ENCODE measurements at regions not wholly inside any gene's neighbourhood (a gene's known extent, or its start where the extent isn't known, plus 50 kb on each side); places are given as distances from the start of the nearest gene placed in this dataset.

DNA sequence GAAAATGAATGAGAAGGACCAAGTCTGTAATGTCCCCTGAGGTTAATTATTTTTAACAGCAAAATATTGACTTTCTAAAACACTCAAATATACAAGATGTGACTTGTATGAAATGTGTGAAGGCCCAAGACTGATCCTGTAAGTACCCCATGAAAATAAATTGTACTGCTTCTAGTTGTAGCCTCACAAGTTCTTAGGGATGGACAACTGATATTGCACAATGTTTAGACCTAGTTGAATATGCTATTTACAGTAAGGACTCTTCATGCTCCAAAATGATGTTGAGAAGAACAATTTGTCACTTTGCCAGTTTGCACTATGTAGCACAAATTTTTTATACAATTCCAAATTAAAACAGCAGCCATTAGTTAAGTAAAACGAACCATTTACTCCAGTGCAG lies 139.7 kb upstream of the GDNF start:
- TF ChIP-seq, protein P1, sequence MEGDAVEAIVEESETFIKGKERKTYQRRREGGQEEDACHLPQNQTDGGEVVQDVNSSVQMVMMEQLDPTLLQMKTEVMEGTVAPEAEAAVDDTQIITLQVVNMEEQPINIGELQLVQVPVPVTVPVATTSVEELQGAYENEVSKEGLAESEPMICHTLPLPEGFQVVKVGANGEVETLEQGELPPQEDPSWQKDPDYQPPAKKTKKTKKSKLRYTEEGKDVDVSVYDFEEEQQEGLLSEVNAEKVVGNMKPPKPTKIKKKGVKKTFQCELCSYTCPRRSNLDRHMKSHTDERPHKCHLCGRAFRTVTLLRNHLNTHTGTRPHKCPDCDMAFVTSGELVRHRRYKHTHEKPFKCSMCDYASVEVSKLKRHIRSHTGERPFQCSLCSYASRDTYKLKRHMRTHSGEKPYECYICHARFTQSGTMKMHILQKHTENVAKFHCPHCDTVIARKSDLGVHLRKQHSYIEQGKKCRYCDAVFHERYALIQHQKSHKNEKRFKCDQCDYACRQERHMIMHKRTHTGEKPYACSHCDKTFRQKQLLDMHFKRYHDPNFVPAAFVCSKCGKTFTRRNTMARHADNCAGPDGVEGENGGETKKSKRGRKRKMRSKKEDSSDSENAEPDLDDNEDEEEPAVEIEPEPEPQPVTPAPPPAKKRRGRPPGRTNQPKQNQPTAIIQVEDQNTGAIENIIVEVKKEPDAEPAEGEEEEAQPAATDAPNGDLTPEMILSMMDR (conservative IDR thresholded peaks at IDR 0.05) = no peak
- TF ChIP-seq EZH2 (IDR thresholded peaks at IDR 0.05; ENCODE audit: low read depth) = no peak

Data from PC-9 (cell line).